HepG2 (cell line): ENCODE measurements at regions not wholly inside any gene's neighbourhood (a gene's known extent, or its start where the extent isn't known, plus 50 kb on each side); places are given as distances from the start of the nearest gene placed in this dataset.

Source experiments
- ATAC-seq: fragments of 200-7000 bp; cut with Tn5 transposase; 3 replicates; pipeline ENCODE4 v1.9.1; 2020; ENCODE audit warnings: mild to moderate bottlenecking, moderate library complexity
- BruUV-seq: library from RNA; stranded (reverse); fragments of 400-500 nt; replicated peaks from 2 replicates; lab custom pipeline; 2021; lab: Mats Ljungman, UMichigan
- CTCF ChIA-PET: fragments of 300-600 bp; formaldehyde crosslinking; extraction: SDS; loops from one replicate; lab custom pipeline; 2021; ENCODE audit warnings: low total read pairs, inconsistent platforms, low intra/inter-chr PET ratio; lab: Yijun Ruan, JAX
- POLR2A ChIA-PET: fragments of 350-600 bp; sonication (Branson Sonifier 250); formaldehyde crosslinking; loops from one replicate; lab custom pipeline; 2020; ENCODE audit warnings: antibody characterized with exemption, inconsistent platforms; lab: Yijun Ruan, JAX
- DNase-seq: peaks from one replicate; pipeline ENCODE4 v3.0.0-alpha.2; 2015; ENCODE audit warnings: low spot score
- FAIRE-seq: peaks from 3 replicates; lab custom pipeline; 2011; peaks lifted over from hg19 to GRCh38; lab: Jason Lieb, UNC
- H2AFZ ChIP-seq: one replicate; pipeline ENCODE4 v1.6.1; 2011; ENCODE audit warnings: low read length, inconsistent platforms
- H3K27ac ChIP-seq: fragments of 300-600 bp; 3 replicates; pipeline ENCODE4 v1.8.0; 2011; ENCODE audit warnings: mixed run types, mild to moderate bottlenecking, mixed read lengths, low read length, inconsistent platforms; ENCODE audit not compliant: insufficient read depth; ENCODE audit errors: extremely low read length
- H3K27me3 ChIP-seq, 2 experiments: fragments of 200-600 bp in 1 of 2; 2 replicates in 1 of 2; 3 replicates in 1 of 2; pipeline versions ENCODE4 v1.6.0 to v1.8.0; 2011; ENCODE audit warnings: low read length in 2 of 2, mild to moderate bottlenecking in 2 of 2, moderate library complexity in 2 of 2, inconsistent platforms in 1 of 2; ENCODE audit not compliant: insufficient read depth in 2 of 2, control insufficient read depth in 1 of 2
- H3K36me3 ChIP-seq, 2 experiments: fragments of 200-600 bp in 1 of 2; replicated peaks in 1 of 2; 2 replicates in 1 of 2; 3 replicates in 1 of 2; pipeline versions ENCODE4 v1.5.1 to v1.8.0; 2011; ENCODE audit warnings: low read length in 2 of 2, inconsistent platforms in 1 of 2; ENCODE audit not compliant: insufficient read depth in 2 of 2, control insufficient read depth in 1 of 2
- H3K4me1 ChIP-seq: 2 replicates; pipeline ENCODE4 v1.5.1; 2012; ENCODE audit warnings: low read length, inconsistent platforms; ENCODE audit not compliant: insufficient read depth
- H3K4me2 ChIP-seq: 2 replicates; pipeline ENCODE4 v1.6.0; 2011; ENCODE audit warnings: low read depth, low read length, inconsistent platforms
- H3K4me3 ChIP-seq, 3 experiments: fragments of 200-600 bp in 1 of 3; sonication (generic), shearing (Covaris generic) in 1 of 3; replicated peaks in 1 of 3; 2 replicates each; pipeline ENCODE4 v1.5.1; 2011 to 2016; ENCODE audit warnings: low read length in 3 of 3, inconsistent platforms in 2 of 3, low read depth in 2 of 3, mild to moderate bottlenecking in 2 of 3, control low read depth in 1 of 3, mixed read lengths in 1 of 3; ENCODE audit not compliant: insufficient read depth in 1 of 3
- H3K79me2 ChIP-seq: one replicate; pipeline ENCODE4 v1.6.1; 2011; ENCODE audit warnings: low read length, inconsistent platforms; ENCODE audit not compliant: insufficient read depth
- H3K9ac ChIP-seq: 2 replicates; pipeline ENCODE4 v1.6.0; 2011; ENCODE audit warnings: mild to moderate bottlenecking, low read depth, low read length, inconsistent platforms; ENCODE audit not compliant: insufficient read depth
- H3K9me3 ChIP-seq: 2 replicates; pipeline ENCODE4 v1.5.1; 2012; ENCODE audit warnings: mild to moderate bottlenecking, low read length
- H4K20me1 ChIP-seq: 2 replicates; pipeline ENCODE4 v1.6.0; 2011; ENCODE audit warnings: inconsistent platforms, mild to moderate bottlenecking, low read length, moderate library complexity; ENCODE audit not compliant: insufficient read depth
- CAMTA2 ChIP-seq: sonication (generic); formaldehyde crosslinking; IDR thresholded peaks from 2 replicates; pipeline ENCODE4 v1.4.0; 2020; ENCODE audit warnings: mild to moderate bottlenecking, missing genetic modification reagents, borderline replicate concordance
- CBX2 ChIP-seq, 2 experiments: fragments of 200-600 bp in 1 of 2; sonication (generic); formaldehyde crosslinking in 1 of 2; IDR thresholded peaks; 2 replicates each; pipeline versions ENCODE4 v1.7.0 to v1.8.1; 2018 to 2022; ENCODE audit warnings: low read depth in 2 of 2, low read length in 1 of 2, mild to moderate bottlenecking in 1 of 2, missing genetic modification reagents in 1 of 2
- ETS1 ChIP-seq: sonication (generic); formaldehyde crosslinking; IDR thresholded peaks from 2 replicates; pipeline ENCODE4 v1.4.0; 2020; ENCODE audit warnings: missing genetic modification reagents
- KAT2B ChIP-seq: fragments of 150-350 bp; IDR thresholded peaks from 2 replicates; pipeline ENCODE4 v1.6.1; 2014; ENCODE audit warnings: low read depth, low read length, borderline replicate concordance
- MAFK ChIP-seq, 2 experiments: IDR thresholded peaks in 1 of 2; conservative IDR thresholded peaks in 1 of 2; 2 replicates each; pipeline ENCODE4 v1.6.1; 2011; ENCODE audit warnings: improper control_type of control experiment in 2 of 2, low read length in 2 of 2
- MIER2 ChIP-seq: IDR thresholded peaks from 2 replicates; pipeline ENCODE4 v1.6.1; 2016; ENCODE audit warnings: missing biosample characterization, missing genetic modification reagents
- MLLT10 ChIP-seq: sonication (generic); formaldehyde crosslinking; IDR thresholded peaks from 2 replicates; pipeline ENCODE4 v1.4.0; 2020; ENCODE audit warnings: missing genetic modification reagents
- NCOA1 ChIP-seq: sonication (generic); formaldehyde crosslinking; IDR thresholded peaks from 2 replicates; pipeline ENCODE4 v1.9.0; 2021; ENCODE audit warnings: missing genetic modification reagents
- PATZ1 ChIP-seq: sonication (generic); formaldehyde crosslinking; IDR thresholded peaks from 2 replicates; pipeline ENCODE4 v1.4.0; 2020; ENCODE audit warnings: missing genetic modification reagents
- SNAPC2 ChIP-seq: sonication (generic); formaldehyde crosslinking; IDR thresholded peaks from 2 replicates; pipeline ENCODE4 v1.8.1; 2022; ENCODE audit warnings: mild to moderate bottlenecking, missing genetic modification reagents
- ZNF367 ChIP-seq: sonication (generic); formaldehyde crosslinking; IDR thresholded peaks from 2 replicates; pipeline ENCODE4 v1.4.0; 2020; ENCODE audit warnings: missing genetic modification reagents, borderline replicate concordance
- ZNF543 ChIP-seq: sonication (generic); formaldehyde crosslinking; IDR thresholded peaks from 2 replicates; pipeline ENCODE4 v1.4.0; 2020; ENCODE audit warnings: mild to moderate bottlenecking, missing genetic modification reagents
- ZNF549 ChIP-seq: sonication (generic); formaldehyde crosslinking; IDR thresholded peaks from 2 replicates; pipeline ENCODE4 v1.5.0; 2020; ENCODE audit warnings: missing genetic modification reagents
- ZNF724P ChIP-seq: sonication (generic); formaldehyde crosslinking; IDR thresholded peaks from 2 replicates; pipeline ENCODE4 v1.8.0; 2022; ENCODE audit warnings: missing genetic modification reagents, borderline replicate concordance
- ZNF839 ChIP-seq: sonication (generic); formaldehyde crosslinking; IDR thresholded peaks from 2 replicates; pipeline ENCODE4 v1.4.0; 2020; ENCODE audit warnings: missing genetic modification reagents, mild to moderate bottlenecking, borderline replicate concordance
- ZNF850 ChIP-seq: sonication (generic); formaldehyde crosslinking; conservative IDR thresholded peaks from 2 replicates; pipeline ENCODE4 v1.9.0; 2021; ENCODE audit warnings: mild to moderate bottlenecking, missing genetic modification reagents
- ZUFSP ChIP-seq: sonication (generic); formaldehyde crosslinking; IDR thresholded peaks from 2 replicates; pipeline ENCODE4 v1.9.0; 2021; ENCODE audit warnings: missing genetic modification reagents, mild to moderate bottlenecking, borderline replicate concordance
- WGBS: methylation state at CpG from one replicate; pipeline ENCODE4 v1.1.6; 2017; ENCODE audit warnings: low lambda C conversion rate; 5-methylcytosine and 5-hydroxymethylcytosine counted together
- in situ Hi-C: cut with HindIII; loops from 2 replicates; pipeline ENCODE4 v1.10.0; 2017; ENCODE audit warnings: low pct_unique_long_range_greater_than_20kb; ENCODE audit not compliant: extremely low pct_ligation_motif_present
- intact Hi-C: fragments of 100-400 bp; cut with micrococcal nuclease; formaldehyde crosslinking; loops from one replicate; pipeline ENCODE4 v1.10.0; 2022; ENCODE audit not compliant: unreplicated experiment

GRCh38 chr4:79022529-79022928 is 83.3 kb upstream of the PAQR3 start (continued):
- TF ChIP-seq PATZ1 (CRISPR knock-in tag) = no peak
- TF ChIP-seq ZNF367 = no peak
- no peak for TF ChIP-seq MLLT10
- TF ChIP-seq MIER2 (CRISPR knock-in tag) = no peak
- no peak for TF ChIP-seq ZNF549 (CRISPR knock-in tag)
- TF ChIP-seq CBX2 (IDR thresholded peaks at IDR 0.05; ENCODE audit: low read depth, low read length) = no peak
- no peak for TF ChIP-seq CBX2 (CRISPR knock-in tag; IDR thresholded peaks at IDR 0.05; ENCODE audit: low read depth)
- no peak for TF ChIP-seq ZNF850 (CRISPR knock-in tag)
- TF ChIP-seq ZNF724P (CRISPR knock-in tag) = no peak
- no peak for TF ChIP-seq MAFK (conservative IDR thresholded peaks at IDR 0.05 in 1 of 2, IDR thresholded peaks at IDR 0.05 in 1 of 2; ENCODE audit: low read length in 2 of 2)
- no peak for TF ChIP-seq ZNF543
- TF ChIP-seq ZNF839 (CRISPR knock-in tag) = no peak

- intact Hi-C loops (no loop called here), in situ Hi-C loops (no loop called here)
- POLR2A ChIA-PET = no interaction called here
- no peak for DNase-seq
- WGBS = 4% methylated on average over 1 of the region's 1 CpG
- Histone ChIP-seq H3K27me3 (peaks cover 0 to 2% of the 10 kb centered on the region in 2 experiments; a peak in 1 of 5 replicates), H3K4me2 (no peak overlapping the region), H3K9ac (no peak overlapping the region)
- CTCF ChIA-PET = no interaction called here
- TF ChIP-seq ETS1 (CRISPR knock-in tag) = no peak
- TF ChIP-seq ZUFSP (CRISPR knock-in tag) = no peak
- no peak for TF ChIP-seq SNAPC2 (CRISPR knock-in tag)
- no peak for TF ChIP-seq CAMTA2 (CRISPR knock-in tag)
- no peak for TF ChIP-seq NCOA1 (CRISPR knock-in tag)
- no peak for TF ChIP-seq KAT2B
- TF ChIP-seq, all 625 proteins: peak for 0
- Histone ChIP-seq H3K27ac (no peak overlapping the region), H4K20me1 (no peaks in the 10 kb centered on the region), H3K9me3 (no peaks in the 10 kb centered on the region), H3K4me1 (no peaks in the 10 kb centered on the region), H3K36me3 (no peaks in the 10 kb centered on the region), H2AFZ (no peak overlapping the region), H3K4me3 (no peak overlapping the region), H3K79me2 (no peaks in the 10 kb centered on the region)
- ATAC-seq (peak; percentile 51; the same call in 2 of the 3 replicates), FAIRE-seq (no peak)
- no TSS peak for BruUV-seq
Observed at GRCh38 chr4:79017481-79017880, 78.2 kb upstream of the PAQR3 start.
